ENCODE measurements at regions not wholly inside any gene's neighbourhood (a gene's known extent, or its start where the extent isn't known, plus 50 kb on each side); places are given as distances from the start of the nearest gene placed in this dataset.

DNA sequence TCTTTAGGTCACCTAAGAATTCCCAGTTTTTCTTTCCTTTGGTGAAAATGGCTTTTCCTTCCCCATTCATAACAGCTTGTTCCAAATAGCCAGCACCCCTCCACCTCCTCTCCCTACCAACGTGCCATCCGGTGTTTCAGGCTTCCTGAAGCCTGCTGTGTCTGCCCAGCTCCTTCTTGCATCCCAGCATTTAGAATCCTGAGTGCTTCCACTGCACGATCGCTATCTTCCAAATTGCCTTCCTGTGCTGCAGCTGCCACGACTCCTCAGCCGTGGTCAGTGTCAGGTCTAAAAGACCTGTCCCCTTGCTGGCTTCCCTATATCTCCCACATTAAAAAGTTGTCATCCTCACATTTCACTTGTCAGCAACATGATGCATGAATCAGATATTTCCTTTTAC, 550.3 kb upstream of the JARID2 start:
- TF ChIP-seq CTCF (IDR thresholded peaks at IDR 0.05) = no peak
- no peak for TF ChIP-seq POLR2AphosphoS5 (IDR thresholded peaks at IDR 0.05)
- no peak for TF ChIP-seq POLR2A (IDR thresholded peaks at IDR 0.05)
- TF ChIP-seq EP300 (IDR thresholded peaks at IDR 0.05; ENCODE audit: low read depth) = no peak
